Spinal cord (tissue), 9 donors: ENCODE measurements at regions not wholly inside any gene's neighbourhood (a gene's known extent, or its start where the extent isn't known, plus 50 kb on each side); places are given as distances from the start of the nearest gene placed in this dataset.
"Not testable (repeated sequence)": the region's sequence is repeated elsewhere in the genome, so short reads cannot be mapped to it uniquely, and the experiment has no call there.

Experiments
- DNase-seq, 6 donors: peaks; one replicate each; pipeline versions ENCODE4 v3.0.0 to v3.0.0-alpha.2; 2013 to 2015; ENCODE audit warnings: low spot score in 6 of 6, low read depth in 4 of 6
- H3K27ac ChIP-seq: one replicate; pipeline ENCODE4 v1.5.1; 2013; ENCODE audit warnings: low read depth, low read length, control low read depth
- H3K27me3 ChIP-seq: one replicate; pipeline ENCODE4 v1.6.1; 2013; ENCODE audit warnings: low read length; ENCODE audit not compliant: control insufficient read depth, insufficient read depth
- H3K36me3 ChIP-seq: one replicate; pipeline ENCODE4 v1.6.1; 2013; ENCODE audit warnings: low read length; ENCODE audit not compliant: control insufficient read depth, insufficient read depth
- H3K4me1 ChIP-seq: one replicate; pipeline ENCODE4 v1.6.1; 2013; ENCODE audit warnings: low read length; ENCODE audit not compliant: control insufficient read depth, insufficient read depth
- H3K4me3 ChIP-seq: one replicate; pipeline ENCODE4 v1.5.1; 2013; ENCODE audit warnings: low read depth, low read length, control low read depth
- H3K9me3 ChIP-seq: one replicate; pipeline ENCODE4 v1.6.1; 2013; ENCODE audit warnings: low read length; ENCODE audit not compliant: control insufficient read depth, insufficient read depth
- WGBS: methylation state at CpG from one replicate; pipeline ENCODE4 v1.1.5; 2013; ENCODE audit warnings: missing lambda C conversion rate; ENCODE audit not compliant: insufficient coverage; 5-methylcytosine and 5-hydroxymethylcytosine counted together
- donor health status: healthy.

GRCh38 chr1:182164273-182164672, 102.8 kb upstream of the ZNF648 start:
- Histone ChIP-seq H3K4me3 (no peak overlapping the region), H3K27ac (peak overlapping the region; percentile 55), H3K36me3 (no peaks in the 10 kb centered on the region), H3K9me3 (no peaks in the 10 kb centered on the region), H3K27me3 (no peaks in the 10 kb centered on the region), H3K4me1 (peaks cover 10% of the 10 kb centered on the region)
- 67% methylated on average over 1 of the region's 2 CpGs for WGBS
- DNase-seq: peak in 5 of 6 donors; percentile 68 to 85 (median 76)

- Histone ChIP-seq H3K27me3 (no peaks in the 10 kb centered on the region), H3K27ac (peak overlapping the region; percentile 55), H3K9me3 (no peaks in the 10 kb centered on the region), H3K4me1 (peaks cover 10% of the 10 kb centered on the region), H3K36me3 (no peaks in the 10 kb centered on the region), H3K4me3 (no peak overlapping the region)
- 21% methylated on average over 4 of the region's 5 CpGs for WGBS
- DNase-seq: peak in 5 of 6 donors; percentile 64 to 89 (median 68)
Observed at GRCh38 chr1:182163821-182164223, 102.3 kb upstream of the ZNF648 start.

GRCh38 chr1:182159443-182159842, 97.9 kb upstream of the ZNF648 start:
- no peak overlapping the region for H3K27ac ChIP-seq
- H3K36me3 ChIP-seq: no peaks in the 10 kb centered on the region
- H3K4me1 ChIP-seq: peaks cover 10% of the 10 kb centered on the region
- H3K27me3 ChIP-seq: no peaks in the 10 kb centered on the region
- no peak overlapping the region for H3K4me3 ChIP-seq
- no peak for DNase-seq
- H3K9me3 ChIP-seq: no peaks in the 10 kb centered on the region

GRCh38 chr1:182157187-182157586, 95.7 kb upstream of the ZNF648 start:
- no peak overlapping the region for H3K27ac ChIP-seq
- no peaks in the 10 kb centered on the region for H3K36me3 ChIP-seq
- no peak for DNase-seq
- no peaks in the 10 kb centered on the region for H3K4me1 ChIP-seq
- H3K9me3 ChIP-seq: no peaks in the 10 kb centered on the region
- WGBS: no CpG with 5 or more reads among the region's 2 CpGs
- H3K4me3 ChIP-seq: no peak overlapping the region
- no peaks in the 10 kb centered on the region for H3K27me3 ChIP-seq

GRCh38 chr1:182154425-182154824, 92.9 kb upstream of the ZNF648 start:
- H3K36me3 ChIP-seq, H3K27ac ChIP-seq, H3K4me1 ChIP-seq, H3K27me3 ChIP-seq, DNase-seq, H3K9me3 ChIP-seq, H3K4me3 ChIP-seq: not testable (repeated sequence)
- no CpG with 5 or more reads among the region's 1 CpG for WGBS

- Histone ChIP-seq H3K27me3 (no peaks in the 10 kb centered on the region), H3K27ac (peak overlapping the region; percentile 31), H3K9me3 (no peaks in the 10 kb centered on the region), H3K36me3 (no peaks in the 10 kb centered on the region), H3K4me3 (no peak overlapping the region), H3K4me1 (peaks cover 9% of the 10 kb centered on the region)
- WGBS: 48% methylated on average over 4 of the region's 6 CpGs
- DNase-seq: peak in 3 of 6 donors; percentile 11 to 45 (median 30)
Observed at GRCh38 chr1:182149411-182149965, 88.0 kb upstream of the ZNF648 start.

- WGBS: 86% methylated on average over 3 of the region's 5 CpGs
- Histone ChIP-seq H3K4me1 (peaks cover 24% of the 10 kb centered on the region), H3K27ac (no peak overlapping the region), H3K4me3 (no peak overlapping the region), H3K27me3 (no peaks in the 10 kb centered on the region), H3K9me3 (no peaks in the 10 kb centered on the region), H3K36me3 (no peaks in the 10 kb centered on the region)
- DNase-seq: no peak
Observed at GRCh38 chr1:182147951-182148350, 86.4 kb upstream of the ZNF648 start.

- Histone ChIP-seq H3K27me3 (no peaks in the 10 kb centered on the region), H3K4me1 (peaks cover 29% of the 10 kb centered on the region), H3K4me3 (no peak overlapping the region), H3K27ac (no peak overlapping the region), H3K36me3 (no peaks in the 10 kb centered on the region), H3K9me3 (no peaks in the 10 kb centered on the region)
- DNase-seq: no peak
- 92% methylated on average over 3 of the region's 4 CpGs for WGBS
Observed at GRCh38 chr1:182147136-182147820, 85.8 kb upstream of the ZNF648 start.

- H3K4me1 ChIP-seq: peaks cover 30% of the 10 kb centered on the region
- H3K9me3 ChIP-seq: no peaks in the 10 kb centered on the region
- 76% methylated on average over 5 of the region's 5 CpGs for WGBS
- no peaks in the 10 kb centered on the region for H3K36me3 ChIP-seq
- H3K27ac ChIP-seq: no peak overlapping the region
- no peak for DNase-seq
- H3K4me3 ChIP-seq: no peak overlapping the region
- H3K27me3 ChIP-seq: no peaks in the 10 kb centered on the region
Observed at GRCh38 chr1:182146286-182146685, 84.8 kb upstream of the ZNF648 start.

GRCh38 chr1:182145441-182145840, 83.9 kb upstream of the ZNF648 start:
- Histone ChIP-seq H3K27me3 (no peaks in the 10 kb centered on the region), H3K27ac (peak overlapping the region; percentile 93), H3K4me1 (peaks cover 30% of the 10 kb centered on the region), H3K9me3 (no peaks in the 10 kb centered on the region), H3K4me3 (no peak overlapping the region), H3K36me3 (no peaks in the 10 kb centered on the region)
- WGBS: 48% methylated on average over 4 of the region's 5 CpGs
- DNase-seq: peak in 1 of 6 donors; percentile 29
